OCI-M2 (cell line): ENCODE measurements at regions not wholly inside any gene's neighbourhood (a gene's known extent, or its start where the extent isn't known, plus 50 kb on each side); places are given as distances from the start of the nearest gene placed in this dataset.

ENCODE experiments used
- DNase-seq: peaks from one replicate; lab custom pipeline; 2025; ENCODE audit not compliant: unreplicated experiment; lab: John Stamatoyannopoulos, UW

DNA sequence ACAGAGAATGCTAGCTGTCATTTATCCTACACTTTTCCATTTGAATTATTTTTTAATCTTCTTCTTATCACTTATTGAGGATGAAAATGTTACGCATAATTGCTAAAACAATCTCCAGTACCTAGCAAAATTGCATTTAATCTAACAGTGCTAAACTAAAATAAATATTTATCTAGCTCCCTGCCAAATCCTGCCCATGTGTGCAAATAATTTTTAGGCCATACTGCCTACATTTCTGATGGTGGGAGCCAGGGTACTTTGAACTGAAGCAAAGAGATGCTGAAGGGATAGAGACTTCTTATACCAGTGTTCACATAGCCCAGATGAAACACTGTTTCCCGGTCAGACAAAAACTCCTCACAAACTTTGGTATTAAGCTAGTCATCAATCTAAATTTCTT lies 1268.7 kb upstream of the PCDH20 start:
- no peak for DNase-seq

GRCh38 chr13:62682788-62683187 lies 1267.1 kb upstream of the PCDH20 start:
- DNase-seq = no peak

DNA sequence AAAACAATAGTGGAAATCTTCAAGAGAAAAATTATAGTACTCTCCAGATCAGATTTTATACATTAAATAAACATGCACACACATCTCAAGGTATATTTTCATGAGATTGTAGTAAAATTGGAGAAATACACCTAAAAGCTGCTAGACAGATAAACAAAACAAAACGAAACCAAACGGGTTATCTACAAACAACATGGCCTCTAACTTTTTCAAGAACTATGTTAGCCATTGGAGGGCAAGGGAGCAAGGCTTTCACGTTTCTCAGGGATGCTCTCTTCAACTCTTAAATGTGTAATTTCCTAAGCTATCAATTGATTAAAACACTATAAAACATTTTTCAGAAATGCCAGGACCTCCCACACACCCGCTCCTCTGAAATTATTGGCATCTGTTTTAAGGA lies 1262.4 kb upstream of the PCDH20 start:
- DNase-seq = no peak

DNA sequence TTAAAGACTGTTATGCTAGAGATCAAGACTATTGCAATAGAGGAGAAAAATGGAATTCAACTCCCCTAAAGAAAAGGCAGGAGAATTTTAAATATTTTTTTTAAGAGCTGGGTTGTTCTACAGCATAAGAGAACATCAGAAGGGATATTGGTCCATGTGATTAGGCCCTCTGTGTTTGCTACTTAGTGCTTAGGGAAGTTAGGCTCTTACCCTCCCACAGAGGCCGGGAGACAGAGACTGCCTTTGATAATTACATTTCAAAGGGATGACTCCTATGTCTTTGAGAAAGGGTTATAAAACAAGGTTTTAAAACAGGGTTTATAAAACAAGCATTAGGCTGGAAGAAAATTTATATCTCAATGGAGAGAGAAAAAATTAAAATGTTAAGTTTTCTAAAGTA lies 1248.1 kb upstream of the PCDH20 start:
- DNase-seq = no peak

DNA sequence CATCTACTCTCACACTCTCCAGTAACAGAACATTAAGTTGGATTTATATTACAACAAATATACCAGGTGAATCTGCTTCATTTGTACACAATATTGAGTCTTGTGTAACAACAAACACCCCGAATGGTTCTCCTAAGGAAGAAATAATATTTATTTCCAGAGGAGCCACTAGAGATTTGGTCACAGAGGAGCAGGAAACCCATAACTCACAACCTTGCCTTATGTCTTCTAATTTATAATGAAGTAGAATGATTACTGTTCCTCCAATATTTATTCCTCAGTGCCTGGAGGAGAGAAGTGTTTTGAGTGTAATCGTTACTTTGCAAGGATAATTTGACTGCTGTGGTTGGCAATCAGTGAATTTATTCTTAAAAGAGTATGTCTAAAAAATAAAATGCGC lies 1243.7 kb upstream of the PCDH20 start:
- DNase-seq = no peak

GRCh38 chr13:62653371-62653770 lies 1237.7 kb upstream of the PCDH20 start:
- DNase-seq = no peak

DNA sequence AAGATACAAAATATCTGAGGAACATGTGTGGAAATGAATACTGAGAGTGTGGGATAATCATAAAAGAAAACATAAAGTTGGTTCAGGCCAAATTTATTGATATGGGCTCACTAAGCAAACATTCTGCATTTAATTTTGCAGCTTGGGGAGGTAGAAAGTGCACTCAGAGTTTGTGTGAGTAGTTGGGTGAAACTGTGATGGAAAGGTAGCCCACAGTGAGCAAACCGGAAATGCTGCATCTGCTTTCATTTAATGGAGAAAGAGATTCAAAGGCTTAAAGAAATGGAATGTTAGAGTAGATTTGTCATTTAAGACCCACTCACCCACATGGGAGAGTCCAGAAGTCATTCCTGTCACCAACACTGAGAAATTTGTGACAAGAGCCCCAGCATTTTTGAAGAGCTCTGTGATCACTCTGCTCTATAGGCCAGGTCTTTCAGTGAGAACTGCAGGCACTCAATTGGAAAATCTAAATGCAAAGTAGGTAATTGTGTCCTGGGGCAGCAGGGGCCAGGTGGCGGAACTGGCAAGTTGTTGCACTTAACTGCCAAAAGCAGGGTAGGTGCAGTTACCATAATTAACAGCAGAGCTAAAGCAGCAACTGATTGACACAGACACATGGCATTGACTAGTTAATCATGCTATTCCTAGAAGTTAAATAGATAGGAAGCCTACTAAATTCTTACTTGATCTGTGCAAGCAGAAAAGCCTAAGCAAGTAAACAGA lies 1228.3 kb upstream of the PCDH20 start:
- no peak for DNase-seq

GRCh38 chr13:62643007-62643483 lies 1227.4 kb upstream of the PCDH20 start:
- DNase-seq = no peak

DNA sequence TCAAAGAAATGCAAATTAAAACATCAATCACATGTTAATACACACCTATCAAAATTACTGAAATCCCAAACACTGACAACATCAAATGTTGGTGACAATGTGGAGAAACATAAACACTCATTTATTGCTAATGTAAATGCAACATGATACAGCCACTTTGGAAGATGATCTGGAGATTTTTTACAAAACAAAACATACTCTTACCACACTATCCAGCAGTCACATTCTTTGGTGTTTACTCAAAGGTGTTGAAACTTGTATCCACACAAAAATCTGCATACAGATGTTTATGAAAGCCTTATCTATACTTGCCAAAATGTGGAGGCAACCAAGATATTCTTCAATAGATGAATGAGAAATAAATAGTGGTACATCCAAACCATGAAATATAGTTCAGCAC lies 1219.5 kb upstream of the PCDH20 start:
- DNase-seq = no peak

DNA sequence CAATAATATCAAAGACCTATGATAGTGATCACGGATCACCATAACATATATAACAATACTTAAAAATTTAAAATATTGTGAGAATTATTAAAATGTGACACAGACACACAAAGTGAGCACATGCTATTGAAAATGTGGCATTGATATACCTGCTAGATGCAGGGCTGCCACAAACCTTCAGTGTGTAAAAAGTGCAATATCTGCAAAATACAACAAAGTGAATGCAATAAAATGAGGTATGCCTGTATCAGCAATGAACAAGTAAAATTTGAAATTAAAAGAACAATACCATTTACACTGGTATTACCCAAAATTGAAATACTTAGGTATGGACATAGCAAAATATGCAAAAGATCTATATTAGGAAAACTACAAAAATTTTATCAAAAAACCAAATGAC lies 1217.8 kb upstream of the PCDH20 start:
- DNase-seq = no peak

- DNase-seq = no peak
Observed at GRCh38 chr13:62631619-62632018, 1216.0 kb upstream of the PCDH20 start.

- no peak for DNase-seq
Observed at GRCh38 chr13:62631124-62631523, 1215.5 kb upstream of the PCDH20 start.

GRCh38 chr13:62629618-62630017 lies 1214.0 kb upstream of the PCDH20 start:
- DNase-seq = no peak

DNA sequence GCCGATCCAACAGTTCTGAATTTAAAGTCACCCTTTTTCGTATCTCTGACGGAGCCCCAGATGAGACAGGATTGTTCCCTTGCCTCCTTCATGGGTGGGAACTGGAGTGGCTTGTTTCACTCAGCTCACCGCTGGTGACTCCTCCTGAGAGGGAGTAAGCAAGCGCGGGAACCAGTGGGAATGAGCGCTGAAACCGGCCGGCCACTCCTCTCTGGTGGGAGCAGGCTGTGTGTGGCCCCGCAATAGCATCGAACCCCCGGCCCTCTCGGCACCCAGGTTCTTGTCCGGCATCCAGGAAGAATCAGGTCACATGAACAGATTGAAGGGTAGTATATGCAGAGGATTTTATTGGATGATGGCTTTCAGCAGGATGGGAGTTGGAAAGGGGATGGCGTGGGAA lies 1211.6 kb upstream of the PCDH20 start:
- DNase-seq = no peak

DNA sequence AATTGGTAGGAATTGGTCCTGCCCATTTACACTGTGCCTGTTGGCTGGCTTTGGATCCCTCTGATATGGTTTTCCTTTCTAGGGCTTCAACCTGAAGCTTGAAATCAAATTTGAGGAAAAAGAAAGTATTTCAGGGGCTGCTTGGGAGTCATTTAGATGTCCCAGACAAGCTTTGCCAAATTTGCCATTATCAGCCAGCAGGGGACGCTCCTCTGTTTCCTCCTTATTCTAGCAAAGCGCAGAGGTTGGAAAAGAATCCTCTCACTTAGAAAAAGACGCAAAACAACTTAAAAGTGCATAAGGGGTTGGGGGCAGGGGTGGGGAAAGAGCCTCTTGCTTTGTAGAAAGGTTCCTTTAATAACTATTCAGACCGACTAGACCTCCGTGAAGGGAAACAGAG lies 1211.1 kb upstream of the PCDH20 start:
- DNase-seq = no peak

DNA sequence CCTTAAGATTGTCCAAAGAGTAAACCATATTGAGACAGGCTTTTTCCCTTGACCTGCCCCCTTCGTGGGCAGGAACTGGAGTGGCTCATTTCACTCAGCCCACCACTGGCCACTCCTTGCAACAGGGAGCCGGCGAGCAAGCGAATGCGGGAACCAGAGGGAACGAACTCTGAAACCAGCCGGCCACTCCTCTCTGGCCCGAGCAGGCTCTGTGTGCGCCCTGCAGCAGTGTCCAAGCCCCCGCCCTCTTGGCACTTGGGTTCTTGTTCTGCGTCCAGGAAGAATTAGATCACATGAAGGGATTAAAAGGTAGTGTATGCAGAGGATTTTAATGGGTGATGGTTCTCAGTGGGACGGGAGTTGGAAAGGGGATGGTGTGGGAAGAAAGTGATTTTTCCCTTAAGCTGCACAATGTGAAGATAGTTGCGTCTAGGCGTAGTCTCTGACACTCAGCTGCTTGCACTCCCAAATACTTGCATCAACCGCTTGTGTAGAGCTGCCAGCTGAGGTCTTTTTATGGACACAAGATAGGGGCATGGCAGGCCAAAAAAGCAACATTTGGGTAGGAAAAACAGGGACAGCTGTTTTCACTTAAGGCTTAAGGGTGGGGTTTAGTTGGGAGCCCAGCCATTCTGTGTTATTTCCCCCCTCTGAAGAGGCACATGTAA lies 1209.7 kb upstream of the PCDH20 start:
- no peak for DNase-seq

DNA sequence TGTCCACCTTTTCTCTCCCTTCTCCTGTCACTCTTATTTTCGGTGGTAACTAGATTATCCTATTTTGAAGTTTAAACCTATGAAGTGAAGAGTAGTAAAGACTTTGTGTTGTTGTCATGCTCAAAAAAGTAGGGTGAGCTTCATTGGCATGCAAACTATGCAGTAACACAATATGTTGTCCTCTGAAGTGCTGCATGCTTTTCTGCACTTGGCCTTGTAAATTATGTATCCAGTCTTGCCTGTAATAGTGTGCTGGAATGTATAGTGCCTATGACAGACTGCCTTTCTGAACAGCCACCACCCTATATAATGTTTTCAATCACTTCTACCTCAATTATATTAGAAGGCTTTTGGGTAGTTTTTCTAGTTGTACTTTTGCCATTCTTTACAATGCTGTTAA lies 1198.2 kb upstream of the PCDH20 start:
- no peak for DNase-seq

DNA sequence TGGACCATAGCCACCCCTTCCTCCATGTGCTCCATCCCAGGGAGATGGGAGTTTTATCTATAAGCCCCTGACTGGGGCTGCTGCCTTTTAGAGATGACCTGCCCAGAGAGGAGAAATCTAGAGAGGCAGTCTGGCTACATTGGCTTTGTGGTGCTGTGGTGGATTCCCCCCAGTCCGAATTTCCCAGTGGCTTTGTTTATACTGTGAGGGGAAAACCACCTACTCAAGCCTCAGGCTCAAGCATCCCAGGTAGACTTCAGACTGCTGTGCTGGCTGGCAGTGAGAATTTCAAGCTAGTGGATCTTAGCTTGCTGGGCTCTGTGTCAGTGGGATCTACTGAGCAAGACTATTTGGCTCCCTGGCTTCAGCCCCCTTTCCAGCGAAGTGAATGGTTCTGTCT lies 1195.7 kb upstream of the PCDH20 start:
- DNase-seq = no peak

DNA sequence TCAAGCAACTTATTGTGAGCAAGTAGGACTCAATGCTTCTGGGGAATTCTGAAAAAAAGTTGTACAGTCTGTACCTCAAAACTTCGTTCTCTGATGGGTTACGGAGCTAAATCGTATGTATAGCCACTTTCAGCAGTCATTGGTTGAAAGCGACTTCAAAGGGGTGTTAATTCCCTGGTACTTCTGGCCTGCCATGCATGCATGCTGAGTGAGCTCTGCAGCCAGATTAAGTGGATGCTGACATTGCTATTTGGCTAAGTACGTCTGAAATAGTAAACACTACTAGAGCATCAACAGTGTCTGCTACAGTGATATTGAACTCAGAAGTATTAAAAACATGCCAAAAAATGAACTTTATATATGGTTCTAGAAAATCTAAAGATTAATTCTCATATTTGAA lies 1183.1 kb upstream of the PCDH20 start:
- no peak for DNase-seq

GRCh38 chr13:62595976-62596375 lies 1180.3 kb upstream of the PCDH20 start:
- no peak for DNase-seq

GRCh38 chr13:62593804-62594203 lies 1178.2 kb upstream of the PCDH20 start:
- DNase-seq = no peak

DNA sequence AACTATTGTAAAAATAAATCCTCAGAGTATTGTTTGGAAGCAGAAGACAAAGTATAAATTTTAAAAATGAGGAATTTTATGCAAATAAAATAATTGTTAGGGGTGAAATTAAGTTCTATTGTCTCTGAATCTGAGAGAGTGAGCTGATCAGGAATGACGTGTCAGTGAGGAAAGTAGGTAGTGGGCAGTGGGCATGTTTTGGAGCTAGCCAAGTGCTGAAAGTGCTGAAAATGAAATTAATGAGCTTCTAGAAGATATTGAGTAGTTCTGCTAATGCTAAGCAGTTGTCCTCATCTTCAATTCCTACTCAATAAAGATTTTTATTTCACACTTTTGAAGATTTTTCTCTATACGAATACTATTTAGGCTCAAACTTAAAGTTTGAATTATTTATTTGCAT lies 1167.8 kb upstream of the PCDH20 start:
- no peak for DNase-seq

GRCh38 chr13:62578402-62578801 lies 1162.8 kb upstream of the PCDH20 start:
- no peak for DNase-seq
